GM12874 (cell line): ENCODE measurements at regions not wholly inside any gene's neighbourhood (a gene's known extent, or its start where the extent isn't known, plus 50 kb on each side); places are given as distances from the start of the nearest gene placed in this dataset.

Experiments used
- CTCF ChIP-seq: IDR thresholded peaks from 2 replicates; pipeline ENCODE4 v1.5.1; 2011; ENCODE audit warnings: low read depth, mild to moderate bottlenecking, control low read depth, low read length, moderate library complexity; ENCODE audit not compliant: insufficient read depth

GRCh38 chr6:15747354-15747883 lies 84.6 kb upstream of the DTNBP1 start:
- TF ChIP-seq CTCF, result no peak

GRCh38 chr6:15745781-15746180 lies 83.0 kb upstream of the DTNBP1 start:
- no peak for TF ChIP-seq CTCF

- no peak for TF ChIP-seq CTCF
Observed at GRCh38 chr6:15744818-15745402, 82.1 kb upstream of the DTNBP1 start.

- no peak for TF ChIP-seq CTCF
Observed at GRCh38 chr6:15741405-15741804, 78.6 kb upstream of the DTNBP1 start.

GRCh38 chr6:15739867-15740266 lies 77.0 kb upstream of the DTNBP1 start:
- no peak for TF ChIP-seq CTCF

- TF ChIP-seq CTCF, result no peak
Observed at GRCh38 chr6:15739353-15739752, 76.5 kb upstream of the DTNBP1 start.

- no peak for TF ChIP-seq CTCF
Observed at GRCh38 chr6:15736297-15736696, 73.5 kb upstream of the DTNBP1 start.
